ENCODE measurements at regions not wholly inside any gene's neighbourhood (a gene's known extent, or its start where the extent isn't known, plus 50 kb on each side); places are given as distances from the start of the nearest gene placed in this dataset.

DNA sequence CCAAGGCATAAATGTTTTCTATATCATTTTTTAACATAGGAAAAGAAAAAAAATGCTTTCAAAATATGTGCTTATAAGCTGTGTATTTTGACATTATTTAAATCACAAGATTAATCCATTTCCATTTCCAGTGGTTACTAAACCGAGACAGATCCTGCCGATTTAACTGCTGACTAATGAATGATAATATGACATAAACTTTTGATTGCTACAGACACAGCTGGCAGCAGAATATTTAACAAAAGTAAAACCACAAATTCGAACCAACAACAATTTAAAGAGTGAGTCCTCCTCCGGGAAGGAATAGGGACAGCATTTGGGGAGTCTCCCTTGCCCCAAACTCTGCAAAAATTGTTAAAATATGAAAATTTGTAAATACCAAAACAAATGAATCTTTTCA is 401.3 kb upstream of the DAB2 start:
- H3K36me3 Mint-ChIP-seq = no peaks in the 10 kb centered on the region
- DNase-seq (ENCODE audit: low spot score in 2 of 2, unreplicated experiment in 2 of 2) = no peak
- TF ChIP-seq, protein P1, sequence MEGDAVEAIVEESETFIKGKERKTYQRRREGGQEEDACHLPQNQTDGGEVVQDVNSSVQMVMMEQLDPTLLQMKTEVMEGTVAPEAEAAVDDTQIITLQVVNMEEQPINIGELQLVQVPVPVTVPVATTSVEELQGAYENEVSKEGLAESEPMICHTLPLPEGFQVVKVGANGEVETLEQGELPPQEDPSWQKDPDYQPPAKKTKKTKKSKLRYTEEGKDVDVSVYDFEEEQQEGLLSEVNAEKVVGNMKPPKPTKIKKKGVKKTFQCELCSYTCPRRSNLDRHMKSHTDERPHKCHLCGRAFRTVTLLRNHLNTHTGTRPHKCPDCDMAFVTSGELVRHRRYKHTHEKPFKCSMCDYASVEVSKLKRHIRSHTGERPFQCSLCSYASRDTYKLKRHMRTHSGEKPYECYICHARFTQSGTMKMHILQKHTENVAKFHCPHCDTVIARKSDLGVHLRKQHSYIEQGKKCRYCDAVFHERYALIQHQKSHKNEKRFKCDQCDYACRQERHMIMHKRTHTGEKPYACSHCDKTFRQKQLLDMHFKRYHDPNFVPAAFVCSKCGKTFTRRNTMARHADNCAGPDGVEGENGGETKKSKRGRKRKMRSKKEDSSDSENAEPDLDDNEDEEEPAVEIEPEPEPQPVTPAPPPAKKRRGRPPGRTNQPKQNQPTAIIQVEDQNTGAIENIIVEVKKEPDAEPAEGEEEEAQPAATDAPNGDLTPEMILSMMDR (IDR thresholded peaks at IDR 0.05; ENCODE audit: unreplicated experiment) = no peak
- peaks cover 16% of the 10 kb centered on the region for H3K4me1 Mint-ChIP-seq
- H3K27ac Mint-ChIP-seq = no peak overlapping the region
- H3K9me3 Mint-ChIP-seq = no peaks in the 10 kb centered on the region
- no peaks in the 10 kb centered on the region for H3K27me3 Mint-ChIP-seq (ENCODE audit: low read depth)
- no peak overlapping the region for H3K4me3 Mint-ChIP-seq

- TF ChIP-seq, protein P1 (IDR thresholded peaks at IDR 0.05; ENCODE audit: unreplicated experiment) = no peak
- Mint-ChIP-seq H3K4me1 (peaks cover 16% of the 10 kb centered on the region), H3K36me3 (no peaks in the 10 kb centered on the region), H3K27me3 (ENCODE audit: low read depth) (no peaks in the 10 kb centered on the region), H3K4me3 (no peak overlapping the region), H3K27ac (no peak overlapping the region), H3K9me3 (no peaks in the 10 kb centered on the region)
- DNase-seq (ENCODE audit: low spot score in 2 of 2, unreplicated experiment in 2 of 2) = no peak
Observed at GRCh38 chr5:39825301-39825700, 400.5 kb upstream of the DAB2 start.

DNA sequence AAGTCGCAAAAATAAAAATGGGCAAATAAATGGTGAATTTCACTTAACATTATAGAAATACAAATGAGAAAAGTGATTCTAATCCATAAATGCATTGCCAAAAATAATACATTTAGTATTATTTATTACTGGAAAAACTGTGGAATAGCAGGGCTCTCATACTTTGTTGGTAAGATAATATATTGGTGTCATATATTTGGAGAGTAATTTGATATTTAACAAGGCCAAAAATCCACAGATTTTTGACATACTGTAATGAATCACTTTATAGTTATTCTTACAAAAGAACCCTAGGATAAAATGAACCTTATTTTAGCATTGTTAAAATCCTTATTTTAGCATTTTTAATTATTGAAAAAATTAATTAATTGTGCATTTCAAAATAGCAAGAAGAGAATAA is 397.2 kb upstream of the DAB2 start:
- Mint-ChIP-seq H3K36me3 (no peaks in the 10 kb centered on the region), H3K4me1 (peaks cover 6% of the 10 kb centered on the region), H3K4me3 (no peak overlapping the region), H3K27ac (no peak overlapping the region), H3K9me3 (no peaks in the 10 kb centered on the region), H3K27me3 (ENCODE audit: low read depth) (no peaks in the 10 kb centered on the region)
- no peak for DNase-seq (ENCODE audit: low spot score in 2 of 2, unreplicated experiment in 2 of 2)
- TF ChIP-seq, protein P1 (IDR thresholded peaks at IDR 0.05; ENCODE audit: unreplicated experiment) = no peak

DNA sequence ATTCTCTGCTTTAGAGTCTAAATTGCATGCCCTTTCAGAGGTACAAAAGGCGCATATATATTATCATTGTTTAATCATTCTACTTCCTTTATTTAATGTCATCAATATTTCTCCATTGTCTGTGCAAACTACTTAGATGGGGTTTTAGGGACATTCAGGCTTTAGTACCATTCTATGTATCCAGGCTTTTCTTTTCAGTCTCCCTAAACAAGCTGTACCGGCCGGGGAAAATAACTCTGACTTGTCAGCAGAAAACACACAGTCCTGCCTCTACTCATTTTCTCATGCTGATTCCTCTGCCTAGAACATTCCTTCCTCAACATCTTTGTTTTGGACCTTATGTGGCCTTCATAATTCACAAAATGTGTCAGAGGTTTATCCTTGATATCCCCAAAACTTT is 392.1 kb upstream of the DAB2 start:
- no peak overlapping the region for H3K4me3 Mint-ChIP-seq
- TF ChIP-seq, protein P1 (IDR thresholded peaks at IDR 0.05; ENCODE audit: unreplicated experiment) = no peak
- H3K36me3 Mint-ChIP-seq = no peaks in the 10 kb centered on the region
- H3K27ac Mint-ChIP-seq = no peak overlapping the region
- H3K27me3 Mint-ChIP-seq (ENCODE audit: low read depth) = no peaks in the 10 kb centered on the region
- no peaks in the 10 kb centered on the region for H3K9me3 Mint-ChIP-seq
- H3K4me1 Mint-ChIP-seq = peaks cover 8% of the 10 kb centered on the region
- no peak for DNase-seq (ENCODE audit: low spot score in 2 of 2, unreplicated experiment in 2 of 2)

GRCh38 chr5:39816156-39816845 is 391.5 kb upstream of the DAB2 start:
- H3K27ac Mint-ChIP-seq = peak overlapping the region; percentile 33
- H3K27me3 Mint-ChIP-seq (ENCODE audit: low read depth) = no peaks in the 10 kb centered on the region

More at GRCh38 chr5:39816156-39816845, 391.5 kb upstream of the DAB2 start:
- TF ChIP-seq, protein P1 (IDR thresholded peaks at IDR 0.05; ENCODE audit: unreplicated experiment) = no peak
- no peak for DNase-seq (ENCODE audit: low spot score in 2 of 2, unreplicated experiment in 2 of 2)
- Mint-ChIP-seq H3K36me3 (no peaks in the 10 kb centered on the region), H3K4me1 (peaks cover 8% of the 10 kb centered on the region), H3K9me3 (no peaks in the 10 kb centered on the region), H3K4me3 (no peak overlapping the region)

Data from mesothelial cell of epicardium (in vitro differentiated cells).